HEK293 (cell line): ENCODE measurements at regions not wholly inside any gene's neighbourhood (a gene's known extent, or its start where the extent isn't known, plus 50 kb on each side); places are given as distances from the start of the nearest gene placed in this dataset.

Experiments used
- BCL11A ChIP-seq: fragments of 450-650 bp; formaldehyde crosslinking; IDR thresholded peaks from 2 replicates; pipeline ENCODE4 v1.5.1; 2016; ENCODE audit warnings: low read depth, missing biosample characterization, missing genetic modification characterization
- CTCF ChIP-seq: fragments of 450-650 bp; formaldehyde crosslinking; IDR thresholded peaks from 2 replicates; pipeline ENCODE4 v1.5.1; 2016; ENCODE audit warnings: missing biosample characterization, missing genetic modification characterization
- ELK4 ChIP-seq: IDR thresholded peaks from 2 replicates; pipeline ENCODE4 v1.6.1; 2011; ENCODE audit warnings: mild to moderate bottlenecking, low read depth, low read length, borderline replicate concordance
- GLI4 ChIP-seq: fragments of 450-650 bp; formaldehyde crosslinking; IDR thresholded peaks from 2 replicates; pipeline ENCODE4 v1.5.1; 2016; ENCODE audit warnings: missing biosample characterization, missing genetic modification characterization
- PRDM1 ChIP-seq: fragments of 450-650 bp; formaldehyde crosslinking; IDR thresholded peaks from 2 replicates; pipeline ENCODE4; 2016; ENCODE audit warnings: missing biosample characterization, missing genetic modification characterization
- PRDM4 ChIP-seq: fragments of 450-650 bp; formaldehyde crosslinking; IDR thresholded peaks from 2 replicates; pipeline ENCODE4 v1.5.1; 2017; ENCODE audit warnings: missing biosample characterization, missing genetic modification characterization
- REST ChIP-seq: fragments of 450-650 bp; formaldehyde crosslinking; IDR thresholded peaks from 2 replicates; pipeline ENCODE4 v1.5.1; 2016; ENCODE audit warnings: missing biosample characterization, missing genetic modification characterization
- SP7 ChIP-seq: fragments of 450-650 bp; formaldehyde crosslinking; IDR thresholded peaks from 2 replicates; pipeline ENCODE4 v1.5.1; 2016; ENCODE audit warnings: missing biosample characterization, missing genetic modification characterization
- ZBTB10 ChIP-seq: fragments of 450-650 bp; formaldehyde crosslinking; IDR thresholded peaks from 2 replicates; pipeline ENCODE4 v1.5.1; 2016; ENCODE audit warnings: missing biosample characterization, missing genetic modification characterization
- ZIC2 ChIP-seq: fragments of 450-650 bp; formaldehyde crosslinking; IDR thresholded peaks from 2 replicates; pipeline ENCODE4 v1.5.1; 2016; ENCODE audit warnings: missing biosample characterization, missing genetic modification characterization
- ZNF174 ChIP-seq: fragments of 450-650 bp; formaldehyde crosslinking; IDR thresholded peaks from 2 replicates; pipeline ENCODE4 v1.5.0; 2017; ENCODE audit warnings: missing biosample characterization, mild to moderate bottlenecking, missing genetic modification characterization
- ZNF324 ChIP-seq: fragments of 450-650 bp; formaldehyde crosslinking; IDR thresholded peaks from 2 replicates; pipeline ENCODE4 v1.5.1; 2016; ENCODE audit warnings: missing biosample characterization, missing genetic modification characterization
- ZNF580 ChIP-seq: fragments of 450-650 bp; formaldehyde crosslinking; IDR thresholded peaks from 2 replicates; pipeline ENCODE4 v1.5.1; 2016; ENCODE audit warnings: missing biosample characterization, missing genetic modification characterization
- ZSCAN30 ChIP-seq: fragments of 450-650 bp; IDR thresholded peaks from 2 replicates; pipeline ENCODE4 v1.5.1; 2018; ENCODE audit warnings: missing biosample characterization, mild to moderate bottlenecking, missing genetic modification characterization, moderate library complexity

- no peak for TF ChIP-seq CTCF (tag by site-specific recombination)
- no peak for TF ChIP-seq BCL11A
- TF ChIP-seq ZSCAN30 = no peak
- no peak for TF ChIP-seq ELK4
- no peak for TF ChIP-seq PRDM1 (tag by site-specific recombination)
- TF ChIP-seq PRDM4 = no peak
- no peak for TF ChIP-seq SP7 (tag by site-specific recombination)
- TF ChIP-seq ZIC2 (tag by site-specific recombination) = no peak
- TF ChIP-seq REST (tag by site-specific recombination) = no peak
- no peak for TF ChIP-seq GLI4 (tag by site-specific recombination)
- no peak for TF ChIP-seq ZNF324 (tag by site-specific recombination)
- TF ChIP-seq ZNF580 (tag by site-specific recombination) = no peak
- TF ChIP-seq ZNF174 = no peak
- TF ChIP-seq ZBTB10 = no peak
Measured at GRCh38 chr6:144534180-144534579, 249.0 kb downstream of the UTRN start.
